Thoracic aorta (tissue), 2 donors: ENCODE measurements at regions not wholly inside any gene's neighbourhood (a gene's known extent, or its start where the extent isn't known, plus 50 kb on each side); places are given as distances from the start of the nearest gene placed in this dataset.
"Not testable (repeated sequence)": the region's sequence is repeated elsewhere in the genome, so short reads cannot be mapped to it uniquely, and the experiment has no call there.

ENCODE experiments used
- ATAC-seq: fragments of 150-250 bp; one replicate; pipeline ENCODE4 v1.8.0; 2017; ENCODE audit warnings: low read depth; ENCODE audit not compliant: insufficient number of reproducible peaks, low FRiP score
- DNase-seq: peaks from one replicate; pipeline ENCODE4 v3.0.0-alpha.2; 2020; ENCODE audit warnings: low spot score
- H3K27ac ChIP-seq, 2 donors: fragments of 200-600 bp; sonication (generic); 1 replicate in 1 of 2; 2 replicates in 1 of 2; pipeline ENCODE4 v1.5.1; 2016; ENCODE audit warnings: mild to moderate bottlenecking in 2 of 2, moderate library complexity in 2 of 2
- H3K27me3 ChIP-seq: fragments of 200-600 bp; sonication (generic); replicated peaks from 2 replicates; pipeline ENCODE4 v1.6.0; 2016; ENCODE audit warnings: mild to moderate bottlenecking; ENCODE audit not compliant: insufficient read depth
- H3K36me3 ChIP-seq: fragments of 200-600 bp; sonication (generic); one replicate; pipeline ENCODE4 v1.5.1; 2016
- H3K4me1 ChIP-seq, 2 donors: fragments of 200-600 bp; sonication (generic); 1 replicate in 1 of 2; 2 replicates in 1 of 2; pipeline versions ENCODE4 v1.5.1 to v1.6.0; 2016; ENCODE audit warnings: low read depth in 2 of 2, mild to moderate bottlenecking in 1 of 2; ENCODE audit not compliant: control insufficient read depth in 1 of 2
- H3K4me3 ChIP-seq: fragments of 200-600 bp; sonication (generic); 2 replicates; pipeline ENCODE4 v1.5.1; 2016; ENCODE audit warnings: mild to moderate bottlenecking
- H3K9me3 ChIP-seq: fragments of 200-600 bp; sonication (generic); 2 replicates; pipeline ENCODE4 v1.5.1; 2016
- CTCF ChIP-seq: fragments of 200-600 bp; sonication (generic); IDR thresholded peaks from one replicate; pipeline ENCODE4 v1.5.1; 2019; ENCODE audit warnings: antibody characterized with exemption

- Histone ChIP-seq H3K4me3 (no peak overlapping the region), H3K9me3 (no peaks in the 10 kb centered on the region), H3K27me3 (no peaks in the 10 kb centered on the region), H3K36me3 (no peaks in the 10 kb centered on the region), H3K4me1 (no peaks in the 10 kb centered on the region), H3K27ac (no peak overlapping the region)
- ATAC-seq: no peak
- no peak for DNase-seq
- TF ChIP-seq CTCF: no peak
Observed at GRCh38 chr2:146981921-146982320, 862.9 kb upstream of the ACVR2A start.

- H3K27ac ChIP-seq: no peak overlapping the region
- ATAC-seq: no peak
Observed at GRCh38 chr2:146979746-146980145, 865.1 kb upstream of the ACVR2A start.

GRCh38 chr2:146978577-146979555, 866.0 kb upstream of the ACVR2A start:
- ATAC-seq (no peak), DNase-seq (no peak)
- H3K9me3 ChIP-seq: no peaks in the 10 kb centered on the region
- H3K27ac ChIP-seq: no peak overlapping the region
- H3K4me3 ChIP-seq: no peak overlapping the region
- TF ChIP-seq CTCF: no peak
- H3K27me3 ChIP-seq: no peaks in the 10 kb centered on the region
- H3K36me3 ChIP-seq: no peaks in the 10 kb centered on the region
- H3K4me1 ChIP-seq: no peaks in the 10 kb centered on the region

More at GRCh38 chr2:146979746-146980145, 865.1 kb upstream of the ACVR2A start:
- TF ChIP-seq CTCF: no peak
- Histone ChIP-seq H3K27me3 (no peaks in the 10 kb centered on the region), H3K9me3 (no peaks in the 10 kb centered on the region), H3K4me1 (no peaks in the 10 kb centered on the region), H3K36me3 (no peaks in the 10 kb centered on the region), H3K4me3 (no peak overlapping the region)
- no peak for DNase-seq

- not testable (repeated sequence) for H3K36me3 ChIP-seq, H3K4me3 ChIP-seq, H3K9me3 ChIP-seq, H3K27ac ChIP-seq, ATAC-seq, DNase-seq, H3K4me1 ChIP-seq, H3K27me3 ChIP-seq
Observed at GRCh38 chr2:146970981-146971380, 873.8 kb upstream of the ACVR2A start.

GRCh38 chr2:146969703-146970102, 875.1 kb upstream of the ACVR2A start:
- H3K4me1 ChIP-seq, H3K36me3 ChIP-seq, ATAC-seq, H3K4me3 ChIP-seq, DNase-seq, H3K27me3 ChIP-seq, H3K9me3 ChIP-seq, H3K27ac ChIP-seq: not testable (repeated sequence)

GRCh38 chr2:146964494-146964893, 880.3 kb upstream of the ACVR2A start:
- H3K9me3 ChIP-seq: no peaks in the 10 kb centered on the region
- no peaks in the 10 kb centered on the region for H3K27me3 ChIP-seq
- ATAC-seq (no peak), DNase-seq (no peak)
- H3K4me3 ChIP-seq: no peak overlapping the region
- H3K27ac ChIP-seq: no peak overlapping the region
- no peaks in the 10 kb centered on the region for H3K4me1 ChIP-seq
- no peak for TF ChIP-seq CTCF
- H3K36me3 ChIP-seq: no peaks in the 10 kb centered on the region
